H54 (cell line): ENCODE measurements at regions not wholly inside any gene's neighbourhood (a gene's known extent, or its start where the extent isn't known, plus 50 kb on each side); places are given as distances from the start of the nearest gene placed in this dataset.
"Not testable (repeated sequence)": the region's sequence is repeated elsewhere in the genome, so short reads cannot be mapped to it uniquely, and the experiment has no call there.

ENCODE experiments used
- DNase-seq: peaks from one replicate; pipeline ENCODE4 v3.0.0; 2011; ENCODE audit warnings: low spot score, mixed read lengths; ENCODE audit not compliant: insufficient read length
- FAIRE-seq: peaks from 3 replicates; lab custom pipeline; 2011; peaks lifted over from hg19 to GRCh38; lab: Jason Lieb, UNC
- POLR2A ChIP-seq: IDR thresholded peaks from 2 replicates; pipeline ENCODE4 v1.6.1; 2011; ENCODE audit warnings: low read depth, mild to moderate bottlenecking, low read length

GRCh38 chr7:131839967-131840690 is 283.7 kb upstream of the PODXL start:
- TF ChIP-seq POLR2A: no peak
- no peak for FAIRE-seq
- DNase-seq: no peak

- FAIRE-seq (no peak), DNase-seq (no peak)
- TF ChIP-seq POLR2A: no peak
These were observed 280.3 kb upstream of the PODXL start for GRCh38 chr7:131836733-131837132.

GRCh38 chr7:131835141-131835540 is 278.7 kb upstream of the PODXL start:
- no peak for FAIRE-seq
- no peak for TF ChIP-seq POLR2A
- no peak for DNase-seq

GRCh38 chr7:131830681-131831080 is 274.3 kb upstream of the PODXL start:
- no peak for TF ChIP-seq POLR2A
- DNase-seq (no peak), FAIRE-seq (no peak)

GRCh38 chr7:131829947-131830558 is 273.6 kb upstream of the PODXL start:
- no peak for TF ChIP-seq POLR2A
- FAIRE-seq (no peak), DNase-seq (no peak)

- DNase-seq: no peak
- no peak for TF ChIP-seq POLR2A
- no peak for FAIRE-seq
These were observed 271.0 kb upstream of the PODXL start for GRCh38 chr7:131827421-131827820.

- FAIRE-seq (no peak), DNase-seq (no peak)
- TF ChIP-seq POLR2A: no peak
These were observed 270.5 kb upstream of the PODXL start for GRCh38 chr7:131826960-131827359.

GRCh38 chr7:131823961-131824440 is 267.6 kb upstream of the PODXL start:
- not testable (repeated sequence) for DNase-seq, FAIRE-seq

- FAIRE-seq (no peak), DNase-seq (no peak)
- no peak for TF ChIP-seq POLR2A
These were observed 263.5 kb upstream of the PODXL start for GRCh38 chr7:131819891-131820290.

- no peak for FAIRE-seq
- TF ChIP-seq POLR2A: no peak
- no peak for DNase-seq
These were observed 260.1 kb upstream of the PODXL start for GRCh38 chr7:131816391-131817007.

- DNase-seq (no peak), FAIRE-seq (no peak)
- TF ChIP-seq POLR2A: no peak
These were observed 252.3 kb upstream of the PODXL start for GRCh38 chr7:131808736-131809135.

GRCh38 chr7:131808156-131808555 is 251.7 kb upstream of the PODXL start:
- FAIRE-seq, DNase-seq: not testable (repeated sequence)

GRCh38 chr7:131803816-131804215 is 247.4 kb upstream of the PODXL start:
- DNase-seq (no peak), FAIRE-seq (no peak)
- no peak for TF ChIP-seq POLR2A

GRCh38 chr7:131802195-131802864 is 245.9 kb upstream of the PODXL start:
- no peak for TF ChIP-seq POLR2A
- FAIRE-seq (no peak), DNase-seq (no peak)
